ENCODE measurements at regions not wholly inside any gene's neighbourhood (a gene's known extent, or its start where the extent isn't known, plus 50 kb on each side); places are given as distances from the start of the nearest gene placed in this dataset.

DNA sequence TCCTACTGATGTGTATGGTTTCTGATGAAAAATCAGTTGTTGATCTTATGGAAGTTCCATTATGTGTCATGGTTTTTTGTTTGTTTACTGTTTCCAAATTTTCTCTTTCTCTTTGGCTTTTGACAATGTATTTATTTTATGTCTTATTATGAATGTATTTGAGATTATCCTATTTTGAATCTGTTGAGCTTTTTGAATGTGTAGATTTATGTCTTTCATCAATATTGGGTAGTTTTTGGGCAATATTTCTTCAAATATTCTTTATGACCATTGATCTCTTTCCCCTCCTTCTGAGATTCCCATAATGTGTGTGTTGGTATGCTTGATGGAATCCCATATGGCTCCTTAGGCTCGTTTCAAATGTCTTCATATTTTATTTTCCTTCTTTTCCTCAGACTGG is 80.5 kb upstream of the FAM47C start:
- TF ChIP-seq, protein P1, sequence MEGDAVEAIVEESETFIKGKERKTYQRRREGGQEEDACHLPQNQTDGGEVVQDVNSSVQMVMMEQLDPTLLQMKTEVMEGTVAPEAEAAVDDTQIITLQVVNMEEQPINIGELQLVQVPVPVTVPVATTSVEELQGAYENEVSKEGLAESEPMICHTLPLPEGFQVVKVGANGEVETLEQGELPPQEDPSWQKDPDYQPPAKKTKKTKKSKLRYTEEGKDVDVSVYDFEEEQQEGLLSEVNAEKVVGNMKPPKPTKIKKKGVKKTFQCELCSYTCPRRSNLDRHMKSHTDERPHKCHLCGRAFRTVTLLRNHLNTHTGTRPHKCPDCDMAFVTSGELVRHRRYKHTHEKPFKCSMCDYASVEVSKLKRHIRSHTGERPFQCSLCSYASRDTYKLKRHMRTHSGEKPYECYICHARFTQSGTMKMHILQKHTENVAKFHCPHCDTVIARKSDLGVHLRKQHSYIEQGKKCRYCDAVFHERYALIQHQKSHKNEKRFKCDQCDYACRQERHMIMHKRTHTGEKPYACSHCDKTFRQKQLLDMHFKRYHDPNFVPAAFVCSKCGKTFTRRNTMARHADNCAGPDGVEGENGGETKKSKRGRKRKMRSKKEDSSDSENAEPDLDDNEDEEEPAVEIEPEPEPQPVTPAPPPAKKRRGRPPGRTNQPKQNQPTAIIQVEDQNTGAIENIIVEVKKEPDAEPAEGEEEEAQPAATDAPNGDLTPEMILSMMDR (IDR thresholded peaks at IDR 0.05; ENCODE audit: poor library complexity, severe bottlenecking): no peak
- TF ChIP-seq EZH2 (IDR thresholded peaks at IDR 0.05; ENCODE audit: borderline replicate concordance, insufficient read depth, low read length, poor library complexity, severe bottlenecking) (no peak), EP300 (conservative IDR thresholded peaks at IDR 0.05; ENCODE audit: poor library complexity, severe bottlenecking) (no peak), POLR2AphosphoS5 (IDR thresholded peaks at IDR 0.05) (no peak), RAD21 (conservative IDR thresholded peaks at IDR 0.05) (no peak), MXI1 (conservative IDR thresholded peaks at IDR 0.05; ENCODE audit: poor library complexity, severe bottlenecking) (no peak), TAF1 (IDR thresholded peaks at IDR 0.05; ENCODE audit: low read depth) (no peak)
